ENCODE measurements at regions not wholly inside any gene's neighbourhood (a gene's known extent, or its start where the extent isn't known, plus 50 kb on each side); places are given as distances from the start of the nearest gene placed in this dataset.
A peak's percentile ranks its signal among the peaks of the same experiment; 100 is the strongest.
"Not testable (repeated sequence)": the region's sequence is repeated elsewhere in the genome, so short reads cannot be mapped to it uniquely, and the experiment has no call there.

DNA sequence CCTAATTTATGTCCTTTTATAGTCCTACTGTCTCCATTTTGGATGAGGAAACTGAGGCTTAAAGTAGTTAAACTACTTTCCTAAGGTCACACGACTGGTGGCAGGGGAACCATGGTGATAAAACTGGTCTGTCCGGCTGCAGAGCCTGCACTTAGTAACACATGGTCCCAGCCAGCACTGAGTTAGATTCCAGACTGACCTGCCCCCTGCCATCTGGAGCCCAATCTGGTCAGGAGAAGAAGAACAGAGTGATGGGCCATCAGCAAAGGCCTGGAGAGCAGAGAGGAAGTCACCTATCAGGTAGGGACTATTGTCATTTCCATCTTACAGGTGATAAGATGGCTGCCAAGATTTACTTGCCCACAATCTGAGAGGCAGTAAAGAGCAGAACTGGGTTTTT is 86.6 kb upstream of the SLC25A48 start:
- DNase-seq (ENCODE audit: extremely low spot score, unreplicated experiment) = no peak
- peaks cover 12% of the 10 kb centered on the region for H3K27me3 Mint-ChIP-seq
- no peaks in the 10 kb centered on the region for H3K36me3 Mint-ChIP-seq
- no peak overlapping the region for H3K4me3 Mint-ChIP-seq
- H3K27ac Mint-ChIP-seq = no peak overlapping the region
- TF ChIP-seq, protein P1, sequence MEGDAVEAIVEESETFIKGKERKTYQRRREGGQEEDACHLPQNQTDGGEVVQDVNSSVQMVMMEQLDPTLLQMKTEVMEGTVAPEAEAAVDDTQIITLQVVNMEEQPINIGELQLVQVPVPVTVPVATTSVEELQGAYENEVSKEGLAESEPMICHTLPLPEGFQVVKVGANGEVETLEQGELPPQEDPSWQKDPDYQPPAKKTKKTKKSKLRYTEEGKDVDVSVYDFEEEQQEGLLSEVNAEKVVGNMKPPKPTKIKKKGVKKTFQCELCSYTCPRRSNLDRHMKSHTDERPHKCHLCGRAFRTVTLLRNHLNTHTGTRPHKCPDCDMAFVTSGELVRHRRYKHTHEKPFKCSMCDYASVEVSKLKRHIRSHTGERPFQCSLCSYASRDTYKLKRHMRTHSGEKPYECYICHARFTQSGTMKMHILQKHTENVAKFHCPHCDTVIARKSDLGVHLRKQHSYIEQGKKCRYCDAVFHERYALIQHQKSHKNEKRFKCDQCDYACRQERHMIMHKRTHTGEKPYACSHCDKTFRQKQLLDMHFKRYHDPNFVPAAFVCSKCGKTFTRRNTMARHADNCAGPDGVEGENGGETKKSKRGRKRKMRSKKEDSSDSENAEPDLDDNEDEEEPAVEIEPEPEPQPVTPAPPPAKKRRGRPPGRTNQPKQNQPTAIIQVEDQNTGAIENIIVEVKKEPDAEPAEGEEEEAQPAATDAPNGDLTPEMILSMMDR (conservative IDR thresholded peaks at IDR 0.05) = no peak
- peaks cover 9% of the 10 kb centered on the region for H3K9me3 Mint-ChIP-seq
- peaks cover 9% of the 10 kb centered on the region for H3K4me1 Mint-ChIP-seq (ENCODE audit: unreplicated experiment)

DNA sequence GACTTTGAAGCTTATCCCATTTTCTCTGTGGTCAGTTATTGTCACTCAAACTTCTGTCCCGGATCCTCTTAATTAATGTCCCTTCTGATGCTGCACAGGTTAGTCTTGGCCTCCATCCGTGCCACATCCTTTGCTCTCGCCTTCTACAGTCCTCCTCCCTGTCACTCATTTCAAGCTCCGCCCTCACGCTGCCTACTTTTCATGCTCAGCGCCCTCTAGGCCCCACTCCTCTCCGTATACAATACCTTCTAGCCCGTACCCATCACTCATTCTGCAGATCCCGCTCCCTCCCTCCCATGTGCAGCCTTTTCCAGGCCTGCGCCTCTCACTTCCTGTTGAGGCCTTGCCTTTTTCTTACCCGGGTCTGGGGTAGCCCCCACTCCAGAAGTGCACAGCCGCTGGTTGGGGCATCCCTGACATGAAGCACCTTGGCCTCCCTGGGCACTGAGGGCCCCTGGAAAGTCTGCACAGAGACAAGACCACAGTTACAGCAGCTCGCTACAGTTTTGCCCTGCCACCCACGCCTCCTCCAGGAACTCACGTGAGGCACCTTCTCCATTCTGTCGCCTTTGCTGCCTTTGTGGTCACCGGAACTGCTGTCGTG is 88.5 kb upstream of the SLC25A48 start:
- DNase-seq (ENCODE audit: extremely low spot score, unreplicated experiment) = no peak
- Mint-ChIP-seq H3K36me3 (no peaks in the 10 kb centered on the region), H3K27me3 (peaks cover 12% of the 10 kb centered on the region), H3K4me3 (no peak overlapping the region), H3K27ac (no peak overlapping the region), H3K4me1 (ENCODE audit: unreplicated experiment) (peaks cover 13% of the 10 kb centered on the region), H3K9me3 (peaks cover 9% of the 10 kb centered on the region)
- TF ChIP-seq, protein P1 (conservative IDR thresholded peaks at IDR 0.05) = no peak

DNA sequence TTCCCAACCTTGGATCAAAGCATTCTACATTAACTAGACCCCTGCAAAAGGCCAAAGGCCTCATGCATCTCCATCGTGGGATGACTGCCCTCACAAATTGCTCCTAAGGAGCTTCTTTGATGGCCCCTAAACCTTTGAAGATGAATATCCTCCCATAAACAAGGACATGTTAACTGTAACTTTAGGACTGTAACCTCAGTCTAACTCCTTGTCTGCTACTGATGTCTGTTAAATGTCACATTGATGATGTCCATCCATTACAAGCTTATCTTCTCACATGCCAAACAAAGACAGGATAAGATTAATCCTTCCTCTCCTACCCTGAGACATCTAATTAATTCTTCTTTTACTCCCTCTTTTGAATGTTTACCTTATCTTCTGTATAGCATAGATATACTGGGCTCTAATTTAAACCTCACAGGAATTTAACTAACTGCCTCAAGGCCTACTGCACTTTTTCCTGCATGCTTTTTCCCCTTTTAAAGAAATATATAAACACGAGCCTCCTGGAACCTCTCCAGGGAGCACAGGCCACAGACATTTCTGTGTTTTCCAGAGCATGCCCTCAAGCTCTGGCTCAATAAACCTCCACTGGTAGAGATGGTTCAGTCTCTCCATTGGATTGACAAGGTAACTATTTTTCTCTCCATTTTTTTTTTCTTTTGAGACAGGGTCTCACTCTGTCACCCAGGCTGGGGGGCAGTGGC is 90.6 kb upstream of the SLC25A48 start:
- Mint-ChIP-seq H3K27me3 (peaks cover 20% of the 10 kb centered on the region), H3K27ac (peak overlapping the region; percentile 19), H3K9me3 (peaks cover 16% of the 10 kb centered on the region), H3K4me1 (ENCODE audit: unreplicated experiment) (peaks cover 21% of the 10 kb centered on the region), H3K4me3 (peak overlapping the region; percentile 17), H3K36me3 (peaks cover 4% of the 10 kb centered on the region)
- TF ChIP-seq, protein P1 (conservative IDR thresholded peaks at IDR 0.05) = no peak
- no peak for DNase-seq (ENCODE audit: extremely low spot score, unreplicated experiment)

DNA sequence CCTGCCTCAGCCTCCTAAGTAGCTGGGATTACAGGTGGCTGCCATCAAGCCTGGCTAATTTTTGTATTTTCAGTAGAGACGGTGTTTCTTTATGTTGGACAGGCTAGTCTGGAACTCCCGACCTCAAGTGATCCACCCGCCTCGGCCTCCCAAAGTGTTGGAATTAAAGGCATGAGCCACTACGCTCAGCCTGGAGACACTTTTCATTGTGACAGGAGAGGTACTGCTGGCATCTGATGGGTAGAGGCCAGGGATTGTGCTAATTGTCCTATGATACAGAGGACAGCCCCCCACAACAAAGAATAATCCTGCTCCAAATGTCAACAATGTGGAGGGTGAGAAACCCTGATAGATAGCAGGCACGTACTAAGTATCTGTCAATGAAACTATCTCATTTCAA is 91.3 kb upstream of the SLC25A48 start:
- Mint-ChIP-seq H3K27ac (no peak overlapping the region), H3K4me3 (no peak overlapping the region), H3K4me1 (ENCODE audit: unreplicated experiment) (peaks cover 21% of the 10 kb centered on the region), H3K27me3 (peaks cover 20% of the 10 kb centered on the region), H3K36me3 (peaks cover 4% of the 10 kb centered on the region), H3K9me3 (peaks cover 16% of the 10 kb centered on the region)
- TF ChIP-seq, protein P1 (conservative IDR thresholded peaks at IDR 0.05) = no peak
- DNase-seq (ENCODE audit: extremely low spot score, unreplicated experiment) = no peak

DNA sequence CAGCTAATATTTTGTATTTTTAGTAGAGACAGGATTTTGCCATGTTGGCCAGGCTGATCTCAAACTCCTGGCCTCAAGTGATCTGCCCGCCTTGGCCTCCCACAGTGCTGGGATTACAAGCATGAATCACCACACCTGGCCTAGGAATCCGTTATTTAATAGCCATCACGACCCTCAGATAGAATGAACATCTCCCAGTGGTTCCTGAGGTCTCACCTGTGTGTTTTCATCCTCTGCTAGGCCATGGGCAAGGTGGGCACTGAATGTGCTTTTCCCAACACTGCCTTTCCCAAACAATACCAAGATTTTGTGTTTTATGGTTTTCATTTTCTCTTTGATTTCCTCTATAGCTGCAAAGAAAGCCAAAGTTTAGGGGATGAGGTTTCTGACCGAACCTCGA is 92.2 kb upstream of the SLC25A48 start:
- H3K4me3 Mint-ChIP-seq; H3K36me3 Mint-ChIP-seq; DNase-seq (ENCODE audit: extremely low spot score, unreplicated experiment); H3K27ac Mint-ChIP-seq: not testable (repeated sequence)
- Mint-ChIP-seq H3K9me3 (peaks cover 16% of the 10 kb centered on the region), H3K4me1 (ENCODE audit: unreplicated experiment) (peaks cover 21% of the 10 kb centered on the region), H3K27me3 (peaks cover 24% of the 10 kb centered on the region)

DNA sequence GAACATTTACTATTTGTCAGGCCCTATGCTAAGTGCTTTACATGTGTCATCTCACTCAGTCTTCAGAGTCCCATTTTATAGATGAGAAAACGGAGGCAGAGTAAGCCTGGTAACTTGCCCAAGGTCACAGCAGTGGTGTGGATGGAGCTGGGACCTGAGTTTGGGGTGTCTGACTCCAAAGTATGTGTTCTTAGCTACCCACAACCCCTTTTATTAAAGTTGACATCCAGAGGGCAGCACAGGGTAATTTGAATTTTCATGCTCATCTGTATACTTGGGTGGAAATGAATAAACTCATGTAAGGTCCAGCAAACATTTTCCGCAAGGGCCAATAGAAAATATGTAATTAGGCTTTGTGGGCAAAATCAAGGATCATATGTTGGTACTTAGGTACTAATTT is 93.4 kb upstream of the SLC25A48 start:
- Mint-ChIP-seq H3K27me3 (peaks cover 36% of the 10 kb centered on the region), H3K36me3 (peaks cover 6% of the 10 kb centered on the region), H3K27ac (no peak overlapping the region), H3K4me3 (no peak overlapping the region), H3K4me1 (ENCODE audit: unreplicated experiment) (peaks cover 21% of the 10 kb centered on the region), H3K9me3 (peaks cover 12% of the 10 kb centered on the region)
- TF ChIP-seq, protein P1 (conservative IDR thresholded peaks at IDR 0.05) = no peak
- no peak for DNase-seq (ENCODE audit: extremely low spot score, unreplicated experiment)

Data from type B pancreatic cell (in vitro differentiated cells).